CD14-positive monocyte (primary cell): ENCODE measurements at regions not wholly inside any gene's neighbourhood (a gene's known extent, or its start where the extent isn't known, plus 50 kb on each side); places are given as distances from the start of the nearest gene placed in this dataset.

ENCODE experiments used
- DNase-seq, 3 donors: peaks; one replicate each; pipeline ENCODE4 v3.0.0-alpha.2; 2011 to 2022
- H2AFZ ChIP-seq: 2 replicates; pipeline ENCODE4 v1.6.0; 2012; ENCODE audit warnings: mild to moderate bottlenecking, low read depth, low read length, inconsistent platforms; ENCODE audit not compliant: insufficient read depth, poor library complexity, severe bottlenecking
- H3K27ac ChIP-seq, 2 donors: 1 replicate in 1 of 2; 2 replicates in 1 of 2; pipeline ENCODE4 v1.5.1; 2012 to 2013; ENCODE audit warnings: low read length in 2 of 2, control low read depth in 1 of 2, inconsistent platforms in 1 of 2, low read depth in 1 of 2, mild to moderate bottlenecking in 1 of 2
- H3K27me3 ChIP-seq, 2 donors: one replicate each; pipeline versions ENCODE4 v1.6.0 to v1.6.1; 2011 to 2013; ENCODE audit warnings: low read length in 2 of 2; ENCODE audit not compliant: control insufficient read depth in 2 of 2, insufficient read depth in 2 of 2
- H3K36me3 ChIP-seq, 2 donors: replicated peaks in 1 of 2; 1 replicate in 1 of 2; 2 replicates in 1 of 2; pipeline versions ENCODE4 v1.5.1 to v1.6.1; 2012 to 2013; ENCODE audit warnings: low read length in 2 of 2, control low read depth in 1 of 2, inconsistent platforms in 1 of 2, mild to moderate bottlenecking in 1 of 2; ENCODE audit not compliant: insufficient read depth in 2 of 2, control insufficient read depth in 1 of 2
- H3K4me1 ChIP-seq, 2 donors: 1 replicate in 1 of 2; 2 replicates in 1 of 2; pipeline versions ENCODE4 v1.5.1 to v1.6.1; 2012 to 2013; ENCODE audit warnings: low read length in 2 of 2, control low read depth in 1 of 2, inconsistent platforms in 1 of 2, mild to moderate bottlenecking in 1 of 2, moderate library complexity in 1 of 2; ENCODE audit not compliant: insufficient read depth in 2 of 2, control insufficient read depth in 1 of 2
- H3K4me2 ChIP-seq: replicated peaks from 2 replicates; pipeline ENCODE3; 2012; ENCODE audit warnings: low read length, moderate library complexity, mild to moderate bottlenecking; ENCODE audit not compliant: poor library complexity, severe bottlenecking; ENCODE audit errors: extremely low read depth
- H3K4me3 ChIP-seq, 3 experiments: fragments of 200-600 bp in 1 of 3; sonication (generic) in 1 of 3; replicated peaks in 1 of 3; 1 replicate in 2 of 3; 2 replicates in 1 of 3; pipeline ENCODE4 v1.5.1; 2011 to 2013; ENCODE audit warnings: low read length in 3 of 3, mild to moderate bottlenecking in 3 of 3, control low read depth in 2 of 3, low read depth in 2 of 3, inconsistent platforms in 1 of 3, moderate library complexity in 1 of 3
- H3K79me2 ChIP-seq: 2 replicates; pipeline ENCODE4 v1.6.0; 2012; ENCODE audit warnings: mild to moderate bottlenecking, control low read depth, inconsistent platforms, low read length, moderate library complexity; ENCODE audit not compliant: insufficient read depth
- H3K9ac ChIP-seq: 2 replicates; pipeline ENCODE4 v1.6.0; 2017; ENCODE audit warnings: low read length, mild to moderate bottlenecking; ENCODE audit not compliant: insufficient read depth, poor library complexity, severe bottlenecking
- H3K9me3 ChIP-seq, 2 donors: replicated peaks in 1 of 2; 1 replicate in 1 of 2; 2 replicates in 1 of 2; pipeline versions ENCODE4 v1.5.1 to v1.6.1; 2012 to 2013; ENCODE audit warnings: low read length in 2 of 2, control low read depth in 1 of 2; ENCODE audit not compliant: control insufficient read depth in 1 of 2, insufficient read depth in 1 of 2
- H4K20me1 ChIP-seq: 2 replicates; pipeline ENCODE4 v1.6.0; 2012; ENCODE audit warnings: mild to moderate bottlenecking, low read length, control low read depth, moderate library complexity; ENCODE audit not compliant: insufficient read depth
- H3K27ac Mint-ChIP-seq, 7 donors: one replicate each; pipeline ENCODE4 v1.8.0; 2020; ENCODE audit warnings: mild to moderate bottlenecking in 7 of 7, mixed read lengths in 7 of 7, moderate library complexity in 6 of 7, inconsistent platforms in 2 of 7
- H3K27me3 Mint-ChIP-seq, 3 donors: one replicate each; pipeline ENCODE4 v1.8.0; 2021 to 2022; ENCODE audit warnings: low read depth in 3 of 3, mild to moderate bottlenecking in 3 of 3, mixed read lengths in 3 of 3, moderate library complexity in 3 of 3, inconsistent platforms in 1 of 3
- H3K36me3 Mint-ChIP-seq, 2 donors: one replicate each; pipeline ENCODE4 v1.8.0; 2020; ENCODE audit warnings: mixed read lengths in 2 of 2, inconsistent platforms in 1 of 2, mild to moderate bottlenecking in 1 of 2
- H3K4me1 Mint-ChIP-seq: one replicate; pipeline ENCODE4 v1.8.0; 2020; ENCODE audit warnings: mild to moderate bottlenecking, mixed read lengths
- H3K4me3 Mint-ChIP-seq, 2 donors: one replicate each; pipeline ENCODE4 v1.8.0; 2020; ENCODE audit warnings: mild to moderate bottlenecking in 2 of 2, mixed read lengths in 2 of 2, moderate library complexity in 1 of 2
- H3K9me3 Mint-ChIP-seq, 7 donors: one replicate each; pipeline ENCODE4 v1.8.0; 2020 to 2022; ENCODE audit warnings: mixed read lengths in 7 of 7, mild to moderate bottlenecking in 6 of 7, moderate library complexity in 6 of 7, inconsistent platforms in 2 of 7
- CTCF ChIP-seq: fragments of 200-600 bp; IDR thresholded peaks from one replicate; pipeline ENCODE4 v1.8.0; 2022; ENCODE audit warnings: antibody characterized with exemption, mild to moderate bottlenecking
- WGBS: methylation state at CpG from one replicate; pipeline ENCODE4 v1.1.5; 2013; ENCODE audit warnings: missing lambda C conversion rate; ENCODE audit not compliant: insufficient coverage; 5-methylcytosine and 5-hydroxymethylcytosine counted together
- intact Hi-C, 2 donors: fragments of 100-400 bp; cut with micrococcal nuclease; formaldehyde crosslinking; loops; one replicate each; pipeline versions ENCODE4 v1.15.0 to v1.15.1; 2023

DNA sequence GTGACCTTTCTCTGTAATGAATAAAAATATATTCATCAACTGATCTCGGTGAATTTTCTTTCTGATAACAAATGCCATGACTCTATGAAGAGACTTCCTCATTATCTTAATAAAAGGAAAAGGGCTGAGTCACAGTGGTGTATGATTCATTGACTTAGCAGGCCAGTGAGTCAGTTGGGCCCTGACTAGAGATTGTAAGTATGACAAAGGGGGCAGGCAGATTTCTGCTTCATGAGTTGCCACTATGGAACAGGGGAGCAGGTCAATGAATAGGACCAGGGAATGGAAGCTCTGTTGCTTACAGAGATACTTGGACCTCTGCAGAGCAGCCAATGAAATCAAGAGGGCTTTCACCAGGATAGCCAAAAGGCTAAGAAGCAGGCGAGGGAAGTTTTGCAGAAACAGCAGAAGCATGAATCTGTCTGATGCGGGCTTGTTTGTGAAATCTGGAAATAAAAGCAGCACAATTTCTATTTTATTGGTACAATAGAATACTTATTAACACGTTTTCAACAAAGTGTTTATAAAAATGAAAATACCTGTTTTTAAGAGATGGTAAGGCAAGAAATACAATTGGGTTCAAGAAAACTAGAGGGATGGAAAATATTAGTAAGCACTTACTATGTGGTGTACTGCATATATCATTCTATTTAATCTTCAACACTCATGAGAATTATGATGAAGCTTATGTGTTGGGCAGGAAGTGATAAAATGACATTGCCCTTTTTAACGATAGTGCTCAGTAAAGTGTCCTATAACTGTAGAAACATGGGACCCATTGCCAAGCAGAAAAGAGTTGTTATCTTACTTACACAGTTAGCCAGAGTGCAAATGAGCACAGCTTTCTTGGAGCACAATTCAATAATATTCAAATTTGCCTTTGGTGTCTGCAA lies 169.8 kb upstream of the MYRIP start:
- peak overlapping the region in 1 of 2 donors; percentile 16 for H3K4me3 Mint-ChIP-seq

GRCh38 chr3:39641274-39641673 lies 168.1 kb upstream of the MYRIP start:
- no peak overlapping the region for H3K9ac ChIP-seq
- no peaks in the 10 kb centered on the region for H3K36me3 Mint-ChIP-seq
- intact Hi-C loops, result no loop called here
- no peak overlapping the region for H3K4me3 Mint-ChIP-seq
- H3K4me2 ChIP-seq, result no peak overlapping the region
- no peak overlapping the region for H3K4me3 ChIP-seq
- H3K4me1 ChIP-seq, result peaks cover 13 to 18% of the 10 kb centered on the region in 2 donors
- peaks cover 0 to 2% (median 0%) of the 10 kb centered on the region in 7 donors for H3K9me3 Mint-ChIP-seq
- H3K27me3 Mint-ChIP-seq, result no peaks in the 10 kb centered on the region
- TF ChIP-seq CTCF, result no peak
- H2AFZ ChIP-seq, result no peak overlapping the region
- no peaks in the 10 kb centered on the region for H3K9me3 ChIP-seq
- no peaks in the 10 kb centered on the region for H3K27me3 ChIP-seq
- no CpG with 5 or more reads among the region's 4 CpGs for WGBS
- no peak overlapping the region for H3K27ac ChIP-seq
- no peaks in the 10 kb centered on the region for H3K79me2 ChIP-seq
- H3K27ac Mint-ChIP-seq, result peak overlapping the region in 1 of 7 donors; percentile 67
- H4K20me1 ChIP-seq, result no peaks in the 10 kb centered on the region
- no peaks in the 10 kb centered on the region for H3K36me3 ChIP-seq
- peaks cover 29% of the 10 kb centered on the region for H3K4me1 Mint-ChIP-seq
- no peak for DNase-seq

More for the DNA sequence above, 169.8 kb upstream of the MYRIP start:
- no peak overlapping the region for H3K9ac ChIP-seq
- H3K9me3 ChIP-seq, result no peaks in the 10 kb centered on the region
- Mint-ChIP-seq H3K36me3 (no peaks in the 10 kb centered on the region), H3K27me3 (no peaks in the 10 kb centered on the region), H3K9me3 (peaks cover 0 to 2% (median 0%) of the 10 kb centered on the region in 7 donors), H3K4me1 (peaks cover 29% of the 10 kb centered on the region), H3K27ac (peak overlapping the region; percentile 77 to 96 (median 92))
- DNase-seq, result peak; percentile 83 to 96 (median 94)
- H3K36me3 ChIP-seq, result no peaks in the 10 kb centered on the region
- peak overlapping the region in 1 of 2 donors; percentile 72 for H3K27ac ChIP-seq
- H2AFZ ChIP-seq, result peak overlapping the region; percentile 14
- WGBS, result 80% methylated on average over 1 of the region's 5 CpGs
- H3K27me3 ChIP-seq, result no peaks in the 10 kb centered on the region
- H3K4me3 ChIP-seq, result peak overlapping the region in 1 of 3 experiments; percentile 7
- no peaks in the 10 kb centered on the region for H4K20me1 ChIP-seq
- peaks cover 13 to 18% of the 10 kb centered on the region in 2 donors for H3K4me1 ChIP-seq
- no peaks in the 10 kb centered on the region for H3K79me2 ChIP-seq
- intact Hi-C loops, result no loop called here
- peak overlapping the region; percentile 39 for H3K4me2 ChIP-seq
- TF ChIP-seq CTCF, result no peak
